ENCODE measurements at regions not wholly inside any gene's neighbourhood (a gene's known extent, or its start where the extent isn't known, plus 50 kb on each side); places are given as distances from the start of the nearest gene placed in this dataset.

DNA sequence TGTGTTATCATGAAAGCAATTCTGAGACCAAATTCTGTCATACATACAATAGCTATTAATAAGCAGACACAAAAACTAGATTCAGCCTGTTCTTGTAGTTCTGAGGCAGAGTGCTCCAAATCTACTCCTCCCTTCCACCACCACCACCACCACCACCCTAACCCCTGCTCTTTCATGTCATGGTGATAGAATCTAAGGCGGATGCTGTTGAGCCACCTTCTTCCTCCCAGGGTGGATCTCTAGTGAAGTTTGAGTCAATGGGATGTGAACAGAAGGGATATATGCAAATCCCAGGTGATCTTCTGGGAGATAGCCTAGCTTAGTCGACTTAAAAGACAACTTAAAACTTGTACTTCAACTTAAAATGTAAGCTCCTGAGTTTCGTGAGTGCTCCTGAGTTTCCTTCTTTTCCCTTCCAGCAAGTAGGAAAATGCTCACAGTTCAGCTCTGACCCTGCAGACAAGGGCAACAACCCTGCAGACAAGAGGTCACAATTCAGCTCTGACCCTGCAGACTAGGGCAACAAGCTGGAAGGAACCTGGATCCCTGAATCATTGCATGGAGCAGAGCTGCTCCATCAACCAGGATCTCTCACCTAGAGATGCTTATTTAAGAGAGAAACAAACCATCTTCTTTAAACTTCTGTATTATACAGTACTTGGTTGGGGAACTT is 204.1 kb downstream of the TTC8 start:
- Histone ChIP-seq H3K9me3 (no peaks in the 10 kb centered on the region), H3K27ac (no peak overlapping the region), H3K36me3 (no peaks in the 10 kb centered on the region), H3K4me3 (no peak overlapping the region), H3K4me1 (no peaks in the 10 kb centered on the region), H3K27me3 (peaks cover 4 to 35% (median 19%) of the 10 kb centered on the region in 3 donors)
- ATAC-seq (no peak), DNase-seq (no peak)
- TF ChIP-seq, protein P1, sequence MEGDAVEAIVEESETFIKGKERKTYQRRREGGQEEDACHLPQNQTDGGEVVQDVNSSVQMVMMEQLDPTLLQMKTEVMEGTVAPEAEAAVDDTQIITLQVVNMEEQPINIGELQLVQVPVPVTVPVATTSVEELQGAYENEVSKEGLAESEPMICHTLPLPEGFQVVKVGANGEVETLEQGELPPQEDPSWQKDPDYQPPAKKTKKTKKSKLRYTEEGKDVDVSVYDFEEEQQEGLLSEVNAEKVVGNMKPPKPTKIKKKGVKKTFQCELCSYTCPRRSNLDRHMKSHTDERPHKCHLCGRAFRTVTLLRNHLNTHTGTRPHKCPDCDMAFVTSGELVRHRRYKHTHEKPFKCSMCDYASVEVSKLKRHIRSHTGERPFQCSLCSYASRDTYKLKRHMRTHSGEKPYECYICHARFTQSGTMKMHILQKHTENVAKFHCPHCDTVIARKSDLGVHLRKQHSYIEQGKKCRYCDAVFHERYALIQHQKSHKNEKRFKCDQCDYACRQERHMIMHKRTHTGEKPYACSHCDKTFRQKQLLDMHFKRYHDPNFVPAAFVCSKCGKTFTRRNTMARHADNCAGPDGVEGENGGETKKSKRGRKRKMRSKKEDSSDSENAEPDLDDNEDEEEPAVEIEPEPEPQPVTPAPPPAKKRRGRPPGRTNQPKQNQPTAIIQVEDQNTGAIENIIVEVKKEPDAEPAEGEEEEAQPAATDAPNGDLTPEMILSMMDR (IDR thresholded peaks at IDR 0.05 in 4 of 5, conservative IDR thresholded peaks at IDR 0.05 in 1 of 5): no peak
- no peak for TF ChIP-seq POLR2A (IDR thresholded peaks at IDR 0.05)
- in situ Hi-C loops (cut with MboI; ENCODE audit: low sequenced_read_pairs in 4 of 4): loop anchor here (5.0 to 25.0 kb wide), 6 partner anchors 206 to 886 kb away; partner anchors contain the start of gene FOXN3 (in 2 of the 4)
- intact Hi-C loops (cut with DNase I; ENCODE audit: low total_unique reads): no loop called here

DNA sequence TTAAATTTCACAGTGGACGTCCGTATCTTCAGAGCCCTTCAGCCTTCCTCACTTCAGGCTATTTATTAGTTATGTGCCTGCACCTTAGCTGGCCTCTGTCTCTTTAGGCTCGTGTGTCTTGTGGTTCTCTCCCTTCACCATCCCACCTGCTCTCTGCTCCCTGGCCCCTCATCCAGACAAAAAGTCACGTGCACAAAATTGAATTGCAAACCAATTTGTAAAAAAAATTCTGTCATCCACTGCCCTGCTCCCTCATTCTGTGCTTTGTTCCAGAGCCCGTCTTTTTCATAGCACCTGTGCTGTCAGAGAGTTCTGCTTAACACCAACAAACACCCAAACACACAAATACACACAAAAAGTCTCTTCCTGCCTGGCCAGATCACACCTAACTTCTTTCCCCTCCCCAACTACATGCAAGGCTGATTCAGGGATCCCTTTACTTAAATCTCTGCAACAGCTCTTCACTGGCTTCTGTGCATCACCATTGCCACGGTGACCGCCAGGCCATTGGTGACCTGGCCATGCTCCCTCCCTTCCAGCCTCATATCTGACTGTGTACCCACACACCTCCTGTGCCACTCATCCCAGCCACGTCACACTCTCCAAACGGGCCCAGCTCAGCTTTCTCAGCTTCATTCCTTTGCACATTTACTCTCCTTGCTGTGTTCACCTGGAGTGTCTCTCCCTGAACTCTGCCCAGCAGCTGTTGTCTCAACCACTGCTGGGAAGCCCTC is 205.7 kb downstream of the TTC8 start:
- H3K9me3 ChIP-seq: no peaks in the 10 kb centered on the region
- TF ChIP-seq POLR2A (IDR thresholded peaks at IDR 0.05): no peak
- TF ChIP-seq, protein P1 (IDR thresholded peaks at IDR 0.05 in 4 of 5, conservative IDR thresholded peaks at IDR 0.05 in 1 of 5): no peak
- H3K4me3 ChIP-seq: no peak overlapping the region
- no peak for ATAC-seq
- peaks cover 4 to 29% (median 12%) of the 10 kb centered on the region in 3 donors for H3K27me3 ChIP-seq
- no peak for DNase-seq
- H3K4me1 ChIP-seq: no peaks in the 10 kb centered on the region
- intact Hi-C loops (cut with DNase I; ENCODE audit: low total_unique reads) (no loop called here), in situ Hi-C loops (cut with MboI; ENCODE audit: low sequenced_read_pairs in 4 of 4) (loop anchor here (5.0 to 25.0 kb wide), 6 partner anchors 205 to 885 kb away; partner anchors contain the start of gene FOXN3 (in 2 of the 4))
- no peak overlapping the region for H3K27ac ChIP-seq
- no peaks in the 10 kb centered on the region for H3K36me3 ChIP-seq

- in situ Hi-C loops (cut with MboI; ENCODE audit: low sequenced_read_pairs in 4 of 4) (loop anchor here in 2 of 4 donors (25.0 kb wide), 2 partner anchors 206 to 381 kb away; partner anchors contain the start of gene FOXN3 (in 2 of the 2)), intact Hi-C loops (cut with DNase I; ENCODE audit: low total_unique reads) (no loop called here)
- Histone ChIP-seq H3K27me3 (peaks cover 4 to 27% (median 12%) of the 10 kb centered on the region in 3 donors), H3K4me3 (no peak overlapping the region), H3K4me1 (no peaks in the 10 kb centered on the region), H3K36me3 (no peaks in the 10 kb centered on the region), H3K9me3 (no peaks in the 10 kb centered on the region), H3K27ac (no peak overlapping the region)
- DNase-seq (no peak), ATAC-seq (no peak)
- TF ChIP-seq, protein P1 (IDR thresholded peaks at IDR 0.05 in 4 of 5, conservative IDR thresholded peaks at IDR 0.05 in 1 of 5): no peak
Measured at GRCh38 chr14:89030921-89031320, 206.5 kb downstream of the TTC8 start.

GRCh38 chr14:89032086-89032649 is 207.7 kb downstream of the TTC8 start:
- Histone ChIP-seq H3K4me1 (no peaks in the 10 kb centered on the region), H3K9me3 (no peaks in the 10 kb centered on the region), H3K36me3 (no peaks in the 10 kb centered on the region), H3K27me3 (peaks cover 4 to 15% (median 6%) of the 10 kb centered on the region in 3 donors), H3K27ac (no peak overlapping the region), H3K4me3 (no peak overlapping the region)
- in situ Hi-C loops (cut with MboI; ENCODE audit: low sequenced_read_pairs in 4 of 4): loop anchor here in 2 of 4 donors (25.0 kb wide), 2 partner anchors 205 to 380 kb away; partner anchors contain the start of gene FOXN3 (in 2 of the 2)
- ATAC-seq: no peak
- DNase-seq: no peak
- TF ChIP-seq, protein P1 (IDR thresholded peaks at IDR 0.05 in 4 of 5, conservative IDR thresholded peaks at IDR 0.05 in 1 of 5): no peak
- TF ChIP-seq POLR2A (IDR thresholded peaks at IDR 0.05): no peak
- intact Hi-C loops (cut with DNase I; ENCODE audit: low total_unique reads): no loop called here

Data from gastrocnemius medialis (tissue), 4 donors.